ENCODE measurements at regions not wholly inside any gene's neighbourhood (a gene's known extent, or its start where the extent isn't known, plus 50 kb on each side); places are given as distances from the start of the nearest gene placed in this dataset.

DNA sequence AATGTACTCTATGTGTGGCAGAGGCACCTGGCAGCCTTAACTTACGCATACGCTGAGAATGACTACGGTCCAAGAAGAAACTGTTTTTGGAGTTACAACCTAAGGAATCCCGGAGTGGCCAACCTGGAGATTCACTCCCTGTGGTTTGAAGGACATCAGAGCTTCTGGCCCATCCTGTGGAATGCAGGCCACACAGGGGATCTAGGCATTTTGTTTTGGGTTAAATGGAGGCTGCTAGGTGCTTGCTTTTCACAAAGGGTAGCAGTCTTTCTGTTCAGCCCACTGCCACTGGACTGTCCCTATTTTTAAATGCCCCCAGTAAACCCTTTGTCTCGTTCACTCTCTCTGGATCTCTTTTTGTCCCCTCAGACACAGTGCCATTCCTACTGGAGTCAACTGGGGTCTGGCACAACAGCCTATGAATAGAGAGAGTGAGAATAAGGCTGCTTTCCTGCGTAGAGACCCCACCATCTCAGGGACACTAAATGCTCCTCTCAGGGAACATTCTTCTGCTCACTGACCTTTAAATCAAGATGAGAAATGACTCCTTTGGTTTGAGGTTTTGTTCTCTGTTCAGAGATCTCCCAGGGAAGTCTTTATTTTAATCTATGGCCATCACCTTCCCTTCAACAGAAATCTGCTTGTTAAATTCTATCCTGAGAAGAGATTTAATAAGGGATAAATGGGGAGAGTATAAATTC lies 124.9 kb downstream of the B3GNT2 start:
- no peak overlapping the region for H2BK20ac ChIP-seq (ENCODE audit: low read depth, low read length)
- H3K14ac ChIP-seq (replicated peaks; ENCODE audit: low read depth, low read length): no peak overlapping the region
- 0 out of 2 replicates have a peak, but pooled peaks cover 2% of the 10 kb centered on the region for H3K9me1 ChIP-seq (ENCODE audit: insufficient read depth, low read length)
- ChIA-PET POLR2A (ENCODE audit: unreplicated experiment) (no interaction called here), CTCF (no interaction called here)
- no peak overlapping the region for H2AFZ ChIP-seq (replicated peaks; ENCODE audit: low read length, poor library complexity)
- no peaks in the 10 kb centered on the region for H3K4me1 ChIP-seq (ENCODE audit: control insufficient read depth, insufficient read depth, low read length)
- no peak overlapping the region for H2AK5ac ChIP-seq (ENCODE audit: low read depth, low read length)
- peaks cover 5% of the 10 kb centered on the region; the same call in 1 of the 2 replicates for H3K27me3 ChIP-seq (ENCODE audit: control insufficient read depth, insufficient read depth, low read length)
- no peak overlapping the region for H3K27ac ChIP-seq (ENCODE audit: insufficient read depth, low read length)
- DNase-seq (no peak), ATAC-seq (ENCODE audit: low read depth) (no peak)
- H3K4me3 ChIP-seq (ENCODE audit: insufficient read depth, low read depth, low read length): no peak overlapping the region
- no peak overlapping the region for H4K5ac ChIP-seq (ENCODE audit: low read depth, low read length)
- no peak for TF ChIP-seq USF2 (IDR thresholded peaks at IDR 0.05; ENCODE audit: low read depth, low read length)
- TF ChIP-seq MAZ (IDR thresholded peaks at IDR 0.05; ENCODE audit: borderline replicate concordance, low read depth, low read length): no peak
- no peak for TF ChIP-seq POLR2A (IDR thresholded peaks at IDR 0.05; ENCODE audit: low read depth, low read length)
- no peak for TF ChIP-seq CTCF (conservative IDR thresholded peaks at IDR 0.05; ENCODE audit: low read depth, low read length)
- TF ChIP-seq MXI1 (IDR thresholded peaks at IDR 0.05; ENCODE audit: borderline replicate concordance, low read depth, low read length): no peak
- TF ChIP-seq MAFK (IDR thresholded peaks at IDR 0.05; ENCODE audit: low read depth, low read length): no peak
- no peak for TF ChIP-seq CEBPB (IDR thresholded peaks at IDR 0.05; ENCODE audit: low read depth, low read length)
- H3K36me3 ChIP-seq (ENCODE audit: control insufficient read depth, insufficient read depth, low read length): no peaks in the 10 kb centered on the region
- intact Hi-C loops (cut with micrococcal nuclease) (no loop called here), dilution Hi-C loops (cut with HindIII; ENCODE audit: low sequenced_read_pairs, unreplicated experiment) (no loop called here), in situ Hi-C loops (cut with MboI; ENCODE audit: low sequenced_read_pairs) (no loop called here)
- no TSS peak for BruUV-seq (replicated peaks)
- H3K9ac ChIP-seq (ENCODE audit: low read depth, low read length): no peak overlapping the region
- no peak overlapping the region for H3K4ac ChIP-seq (ENCODE audit: low read depth, low read length)
- no peak overlapping the region for H3K56ac ChIP-seq (ENCODE audit: extremely low read depth, insufficient read depth, low read length)
- H3K4me2 ChIP-seq (ENCODE audit: low read depth, low read length): no peak overlapping the region
- no peak overlapping the region for H2BK5ac ChIP-seq (ENCODE audit: low read depth, low read length, poor library complexity, severe bottlenecking)
- WGBS, 2 experiments (ENCODE audit: extremely low coverage in 2 of 2, insufficient read length in 1 of 2): 89% methylated on average over 3 of the region's 6 CpGs; no CpG with 5 or more reads in 1 of the 2 experiments
- no peak overlapping the region for H4K8ac ChIP-seq (ENCODE audit: low read depth in 2 of 2, low read length in 2 of 2)
- H2BK120ac ChIP-seq (ENCODE audit: low read depth, low read length): no peak overlapping the region
- H3K23ac ChIP-seq (ENCODE audit: low read depth, low read length): no peak overlapping the region
- H4K91ac ChIP-seq (ENCODE audit: insufficient read depth, low read depth, low read length): no peak overlapping the region
- H3K9me3 ChIP-seq (ENCODE audit: control insufficient read depth, insufficient read depth, low read length): no peaks in the 10 kb centered on the region
- H2BK15ac ChIP-seq (ENCODE audit: low read depth, low read length): no peak overlapping the region
- no peak overlapping the region for H3K18ac ChIP-seq (ENCODE audit: low read depth, low read length)
- H3K79me1 ChIP-seq (ENCODE audit: low read depth in 1 of 2, low read length in 2 of 2): no peaks in the 10 kb centered on the region
- H4K20me1 ChIP-seq (ENCODE audit: insufficient read depth, low read length): no peaks in the 10 kb centered on the region
- no peak overlapping the region for H2AK9ac ChIP-seq (replicated peaks; ENCODE audit: low read depth, low read length, poor library complexity)

Data from IMR-90 (cell line).